HepG2 (cell line): ENCODE measurements at regions not wholly inside any gene's neighbourhood (a gene's known extent, or its start where the extent isn't known, plus 50 kb on each side); places are given as distances from the start of the nearest gene placed in this dataset.

Experiments used
- ARID5B ChIP-seq: IDR thresholded peaks from 2 replicates; pipeline ENCODE4 v1.4.0; 2020; ENCODE audit warnings: mild to moderate bottlenecking, missing genetic modification reagents
- ATF2 ChIP-seq: sonication (generic); formaldehyde crosslinking; IDR thresholded peaks from 2 replicates; pipeline ENCODE4 v1.4.0; 2020; ENCODE audit warnings: missing genetic modification reagents
- ATF3 ChIP-seq: sonication (generic); formaldehyde crosslinking; IDR thresholded peaks from 2 replicates; pipeline ENCODE4 v1.4.0; 2020; ENCODE audit warnings: missing genetic modification reagents
- ETV6 ChIP-seq: sonication (generic); formaldehyde crosslinking; conservative IDR thresholded peaks from 2 replicates; pipeline ENCODE4 v1.4.0; 2020; ENCODE audit warnings: missing genetic modification reagents
- FLYWCH1 ChIP-seq: sonication (generic); formaldehyde crosslinking; IDR thresholded peaks from 2 replicates; pipeline ENCODE4 v1.8.1; 2023; ENCODE audit warnings: mild to moderate bottlenecking, missing genetic modification reagents
- FOXP1 ChIP-seq, 2 experiments: fragments of 450-650 bp in 1 of 2; IDR thresholded peaks; 2 replicates each; pipeline ENCODE4 v1.6.1; 2017 to 2018; ENCODE audit warnings: antibody characterized with exemption in 1 of 2
- HNF4A ChIP-seq: sonication (generic); formaldehyde crosslinking; IDR thresholded peaks from 2 replicates; pipeline ENCODE4 v1.4.0; 2020; ENCODE audit warnings: missing genetic modification reagents
- KLF13 ChIP-seq: sonication (generic); formaldehyde crosslinking; IDR thresholded peaks from 2 replicates; pipeline ENCODE4 v1.4.0; 2020; ENCODE audit warnings: mild to moderate bottlenecking, missing genetic modification reagents
- NCOA2 ChIP-seq: sonication (generic); formaldehyde crosslinking; IDR thresholded peaks from 2 replicates; pipeline ENCODE4 v1.8.0; 2022; ENCODE audit warnings: inconsistent platforms
- NR2F6 ChIP-seq, 2 experiments: IDR thresholded peaks; 2 replicates each; pipeline ENCODE4 v1.6.1; 2016; ENCODE audit warnings: antibody characterized with exemption in 1 of 2, mild to moderate bottlenecking in 1 of 2
- ONECUT2 ChIP-seq: sonication (generic); formaldehyde crosslinking; IDR thresholded peaks from 2 replicates; pipeline ENCODE4 v1.4.0; 2020; ENCODE audit warnings: missing genetic modification reagents
- PAXIP1 ChIP-seq: sonication (generic); formaldehyde crosslinking; conservative IDR thresholded peaks from 2 replicates; pipeline ENCODE4 v1.4.0; 2020; ENCODE audit warnings: mild to moderate bottlenecking, missing genetic modification reagents, moderate library complexity
- PPARG ChIP-seq: conservative IDR thresholded peaks from 2 replicates; pipeline ENCODE4 v1.6.1; 2016; ENCODE audit warnings: missing biosample characterization, missing genetic modification reagents
- RFX1 ChIP-seq: fragments of 450-650 bp; IDR thresholded peaks from 2 replicates; pipeline ENCODE4 v1.6.1; 2017
- SAP130 ChIP-seq: IDR thresholded peaks from 2 replicates; pipeline ENCODE4 v1.6.1; 2016; ENCODE audit warnings: low read depth
- ZNF18 ChIP-seq: sonication (generic); formaldehyde crosslinking; IDR thresholded peaks from 2 replicates; pipeline ENCODE4 v1.8.0; 2022; ENCODE audit warnings: mild to moderate bottlenecking, missing genetic modification reagents; ENCODE audit not compliant: insufficient replicate concordance
- ZNF607 ChIP-seq: sonication (generic); formaldehyde crosslinking; IDR thresholded peaks from 2 replicates; pipeline ENCODE4 v1.5.1; 2020; ENCODE audit warnings: missing genetic modification reagents, mild to moderate bottlenecking, borderline replicate concordance
- ZNF7 ChIP-seq: IDR thresholded peaks from 2 replicates; pipeline ENCODE4 v1.6.1; 2016; ENCODE audit warnings: missing biosample characterization, missing genetic modification reagents
- ZSCAN9 ChIP-seq: IDR thresholded peaks from 2 replicates; pipeline ENCODE4 v1.6.1; 2016; ENCODE audit warnings: borderline replicate concordance

GRCh38 chr1:9180111-9180819 lies 51.4 kb upstream of the GPR157 start (continued):
- peak; percentile 42; the same call in 1 of the 2 replicates for TF ChIP-seq ARID5B (CRISPR knock-in tag)
- TF ChIP-seq ONECUT2 (CRISPR knock-in tag), result peak; percentile 80
- TF ChIP-seq NCOA2, result 0 out of 2 replicates have a peak, but pooled peaks have one; percentile 26
- no peak for TF ChIP-seq KLF13 (CRISPR knock-in tag)
- no peak for TF ChIP-seq ATF3 (CRISPR knock-in tag)
- TF ChIP-seq PPARG (CRISPR knock-in tag), result 0 out of 2 replicates have a peak, but pooled peaks have one; percentile 24
- no peak for TF ChIP-seq ZNF607 (CRISPR knock-in tag)
- TF ChIP-seq PAXIP1 (CRISPR knock-in tag), result peak; percentile 57; the same call in 1 of the 2 replicates
- TF ChIP-seq SAP130 (CRISPR knock-in tag), result peak; percentile 76
- peak; percentile 69 for TF ChIP-seq NR2F6 (IDR thresholded peaks at IDR 0.05)
- TF ChIP-seq NR2F6 (CRISPR knock-in tag; IDR thresholded peaks at IDR 0.05), result peak; percentile 67
- no peak for TF ChIP-seq ZNF18 (CRISPR knock-in tag)
- peak; percentile 32; the same call in 1 of the 2 replicates for TF ChIP-seq HNF4A
- TF ChIP-seq ZNF7, result no peak
- no peak for TF ChIP-seq ATF2
- TF ChIP-seq ZSCAN9, result no peak
- TF ChIP-seq ETV6 (CRISPR knock-in tag), result no peak
- TF ChIP-seq RFX1, result no peak
- TF ChIP-seq FOXP1 (IDR thresholded peaks at IDR 0.05), result no peak
- TF ChIP-seq FOXP1 (CRISPR knock-in tag; IDR thresholded peaks at IDR 0.05), result peak; percentile 57
- no peak for TF ChIP-seq FLYWCH1
